Suppressor macrophage treated with lipopolysaccharide for 4 hours (primary cell): ENCODE measurements at regions not wholly inside any gene's neighbourhood (a gene's known extent, or its start where the extent isn't known, plus 50 kb on each side); places are given as distances from the start of the nearest gene placed in this dataset.

Experiments
- DNase-seq: peaks from one replicate; pipeline ENCODE4 v3.0.0-alpha.2; 2020

DNA sequence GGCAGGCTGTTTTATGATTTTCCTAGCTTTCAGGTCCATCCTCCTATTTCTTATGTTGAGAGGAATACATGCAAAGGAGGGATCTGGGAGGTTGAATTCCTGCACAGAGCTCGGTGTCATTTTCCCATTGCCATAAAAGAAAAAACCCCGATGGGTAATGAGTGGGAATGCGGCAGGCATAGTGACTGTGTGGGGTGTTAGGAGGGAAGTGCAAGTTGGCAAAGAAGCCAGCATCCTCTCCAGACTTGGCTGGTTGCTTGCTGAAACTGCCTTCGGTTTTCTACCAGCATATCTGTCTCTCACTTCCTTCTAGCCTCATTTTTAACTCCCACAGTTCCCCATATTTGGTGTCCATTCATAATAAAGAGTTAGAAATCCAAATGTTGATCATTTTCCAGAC lies 1046.1 kb downstream of the SLC6A15 start:
- no peak for DNase-seq

DNA sequence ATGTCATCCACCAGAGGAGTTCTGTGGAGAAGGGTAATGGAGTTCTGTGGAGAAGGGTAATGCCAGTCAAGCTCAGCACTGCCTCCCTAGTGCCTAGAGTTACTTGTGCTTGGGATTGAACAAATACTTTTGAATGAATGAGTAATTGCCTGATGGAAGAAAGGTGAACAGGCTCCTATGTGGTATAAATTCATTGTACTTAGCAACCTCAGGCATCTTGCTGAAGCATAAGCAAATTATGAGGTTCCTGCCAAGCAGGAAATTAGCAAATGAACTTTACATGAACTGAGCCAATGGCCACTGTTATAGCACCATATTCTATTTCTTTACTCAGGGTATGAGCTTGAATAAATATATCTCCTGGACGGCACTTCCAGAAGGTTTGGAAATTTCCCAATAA lies 1047.2 kb downstream of the SLC6A15 start:
- DNase-seq: no peak

DNA sequence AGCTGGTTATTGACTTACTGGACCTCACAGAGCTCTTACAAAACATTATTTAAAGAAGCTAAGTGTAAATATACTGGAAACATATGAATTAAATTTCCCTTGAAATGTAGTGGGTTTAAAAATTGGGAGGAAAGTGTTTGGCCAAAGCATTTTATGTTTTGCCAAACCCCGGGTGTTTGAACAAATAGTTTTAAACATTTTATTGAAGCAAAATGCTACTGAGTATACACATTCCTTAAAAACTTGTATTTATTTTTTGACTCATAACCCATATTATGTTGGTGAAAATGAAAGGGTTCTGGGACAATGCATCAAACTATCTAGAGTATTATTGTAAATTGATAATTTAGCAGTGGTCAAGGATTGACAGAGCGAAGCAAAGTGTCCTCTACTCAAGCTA lies 1048.5 kb downstream of the SLC6A15 start:
- no peak for DNase-seq

DNA sequence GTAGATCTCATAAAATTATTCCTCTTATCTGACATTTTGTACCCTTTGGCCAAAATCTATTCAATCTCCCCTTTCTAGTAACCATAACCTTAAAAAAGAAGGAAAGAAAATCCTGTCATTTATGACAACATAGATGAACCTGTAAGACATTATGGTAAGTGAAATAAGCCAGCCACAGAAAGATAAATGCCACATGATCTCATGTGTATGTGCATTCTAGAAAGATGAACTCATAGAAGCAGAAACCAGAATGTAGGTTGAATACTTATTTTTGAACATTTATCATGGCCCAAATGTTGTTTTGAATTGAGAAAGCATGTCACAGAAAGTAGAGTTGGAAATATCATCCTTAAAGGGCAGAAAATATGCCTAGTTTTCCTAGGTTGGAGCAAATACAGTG lies 1053.6 kb downstream of the SLC6A15 start:
- no peak for DNase-seq

DNA sequence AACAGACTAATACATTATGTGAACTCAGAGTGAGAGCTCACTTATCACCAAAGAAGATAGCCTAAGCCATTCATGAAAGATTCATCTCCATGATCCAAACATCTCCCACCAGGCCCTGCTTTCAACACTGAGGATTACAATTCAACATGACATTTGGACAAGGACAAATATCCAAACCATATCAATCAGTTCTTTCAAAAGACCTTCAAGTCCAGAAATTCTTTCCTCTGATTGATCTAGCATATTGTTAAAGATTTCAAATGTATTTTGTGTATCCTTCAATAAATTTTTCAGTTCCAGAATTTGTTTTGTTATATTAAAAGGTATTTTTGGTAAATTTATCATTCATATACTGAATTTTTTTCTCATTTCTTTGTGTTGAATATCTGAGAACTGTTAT lies 1055.8 kb downstream of the SLC6A15 start:
- DNase-seq: no peak

DNA sequence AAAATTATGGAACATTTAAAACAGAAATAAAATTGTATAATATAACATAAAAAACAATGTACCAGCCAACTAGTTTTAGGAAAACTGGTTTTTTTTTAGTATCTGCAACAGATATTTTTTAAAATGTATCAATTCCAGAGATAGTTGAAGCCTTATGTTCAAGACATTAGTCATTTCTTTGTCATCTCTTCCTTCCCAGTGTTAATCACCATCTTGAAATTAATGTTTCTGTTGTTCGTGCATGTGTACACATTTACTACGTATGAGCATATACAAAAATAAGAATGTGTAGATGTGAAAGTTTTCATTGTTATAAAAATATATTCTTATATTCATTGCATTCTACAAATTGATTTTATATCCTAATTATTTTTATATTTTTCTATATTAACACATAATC lies 1062.1 kb downstream of the SLC6A15 start:
- no peak for DNase-seq

DNA sequence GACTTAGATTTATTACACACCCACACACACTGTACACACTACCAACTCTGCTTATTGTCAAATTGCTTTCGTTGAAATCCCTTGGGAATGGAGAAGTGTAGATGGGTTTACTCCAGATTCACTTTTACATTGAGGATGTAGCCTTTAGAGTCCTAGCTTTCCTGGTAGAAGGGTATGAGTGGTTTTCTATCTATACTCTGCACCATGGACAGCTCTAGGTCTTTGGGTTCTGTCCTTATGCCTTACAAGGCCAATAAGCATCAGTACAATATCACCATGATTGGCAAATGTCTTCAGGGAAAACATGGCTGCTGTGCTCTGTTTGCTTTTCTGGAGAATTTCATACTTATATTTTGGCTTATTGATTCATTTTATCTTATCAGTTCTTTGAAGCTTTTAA lies 1063.9 kb downstream of the SLC6A15 start:
- no peak for DNase-seq

DNA sequence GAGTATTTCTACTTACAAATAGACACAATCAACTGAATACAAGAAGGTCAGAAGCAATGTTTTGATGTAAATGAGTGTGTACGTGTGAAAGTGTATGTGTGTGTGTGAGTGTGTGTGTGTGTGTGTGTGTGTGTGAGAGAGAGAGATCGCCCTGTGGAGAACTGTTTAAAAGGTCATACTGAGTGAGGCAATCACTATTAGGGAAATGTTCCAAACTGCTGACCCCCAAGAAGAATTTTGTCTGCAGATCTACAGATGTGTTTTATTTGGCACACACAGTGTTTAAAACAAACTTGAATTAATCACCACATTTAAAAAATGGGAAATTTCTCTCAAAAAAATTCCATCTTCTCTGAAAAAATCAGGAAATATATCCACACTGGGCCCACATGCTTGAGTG lies 1069.1 kb downstream of the SLC6A15 start:
- DNase-seq: no peak

DNA sequence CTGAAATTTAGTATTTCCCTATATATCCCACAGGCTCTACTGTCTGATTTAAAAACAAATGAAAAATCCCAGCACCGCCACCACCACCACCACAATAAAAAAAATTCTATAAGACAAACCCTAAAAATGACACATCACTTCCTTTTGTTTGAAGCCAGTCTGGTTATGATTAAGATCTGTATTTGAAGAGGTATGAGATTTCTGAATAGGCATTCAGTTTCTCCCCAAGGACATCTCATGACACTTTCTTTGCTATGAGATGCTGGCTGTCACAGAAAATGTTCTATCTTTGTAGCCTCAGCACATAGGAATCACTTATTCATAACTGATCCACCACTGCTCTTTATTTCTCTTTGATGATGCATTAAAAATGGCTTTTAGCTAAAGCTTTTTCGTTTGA lies 1071.0 kb downstream of the SLC6A15 start:
- no peak for DNase-seq

DNA sequence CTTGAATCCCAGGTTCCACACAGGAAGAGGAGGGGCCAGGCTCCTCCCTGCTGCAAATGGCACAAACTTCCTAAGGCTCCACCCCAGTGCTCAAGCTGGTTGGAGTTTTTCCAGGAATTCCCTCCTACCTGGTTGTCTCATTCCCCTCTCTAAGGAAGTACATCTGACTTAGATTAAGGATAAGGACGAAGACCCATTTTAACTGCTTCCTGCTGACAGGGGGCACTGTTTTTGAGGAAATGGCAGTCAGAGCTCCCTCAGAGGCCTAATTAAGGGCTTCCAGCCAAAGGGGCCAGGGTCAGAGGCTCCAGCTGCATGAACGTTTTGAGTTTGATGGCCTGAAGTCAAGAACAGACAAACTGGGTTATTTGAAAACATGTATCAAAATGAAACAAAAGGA lies 1084.7 kb downstream of the SLC6A15 start:
- no peak for DNase-seq

DNA sequence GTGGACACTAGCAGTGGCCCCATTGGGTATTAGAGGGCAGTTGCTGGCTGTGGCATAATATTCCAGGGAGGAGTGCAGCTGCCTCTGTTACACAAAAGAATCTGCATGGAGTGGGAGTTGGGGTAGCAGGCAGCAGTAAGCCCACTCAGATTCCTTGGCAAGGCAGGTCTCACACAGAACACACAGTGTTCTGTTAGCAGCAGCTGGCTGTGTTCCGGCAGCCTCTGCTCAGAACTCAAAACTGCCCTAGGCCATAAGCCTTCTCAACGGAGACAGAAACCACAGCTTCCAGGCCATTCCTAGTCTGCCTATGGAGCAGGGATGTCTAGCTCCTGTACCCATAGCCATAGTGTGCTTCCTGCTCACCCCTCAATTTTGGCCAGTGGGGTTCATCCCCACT lies 1085.4 kb downstream of the SLC6A15 start:
- DNase-seq: no peak

DNA sequence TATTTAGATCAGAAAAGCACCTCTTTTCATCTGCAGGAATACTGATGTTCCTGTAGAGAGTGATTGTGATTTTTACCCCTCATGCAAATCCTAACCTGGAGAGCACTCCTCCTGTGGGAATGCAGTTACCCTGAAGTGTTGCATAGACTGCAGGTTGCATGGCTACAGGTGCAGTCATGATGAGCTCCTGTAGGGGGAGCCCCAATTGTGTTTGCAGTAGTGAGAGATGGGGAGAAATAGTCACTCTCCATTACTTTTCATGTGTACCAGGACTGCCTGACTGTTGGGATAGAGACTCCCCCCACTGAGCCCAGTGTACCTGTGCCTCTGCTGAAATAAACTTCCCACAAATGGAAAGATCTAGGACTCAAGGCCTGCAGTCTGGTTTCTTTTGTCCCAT lies 1086.5 kb downstream of the SLC6A15 start:
- DNase-seq: peak; percentile 32

DNA sequence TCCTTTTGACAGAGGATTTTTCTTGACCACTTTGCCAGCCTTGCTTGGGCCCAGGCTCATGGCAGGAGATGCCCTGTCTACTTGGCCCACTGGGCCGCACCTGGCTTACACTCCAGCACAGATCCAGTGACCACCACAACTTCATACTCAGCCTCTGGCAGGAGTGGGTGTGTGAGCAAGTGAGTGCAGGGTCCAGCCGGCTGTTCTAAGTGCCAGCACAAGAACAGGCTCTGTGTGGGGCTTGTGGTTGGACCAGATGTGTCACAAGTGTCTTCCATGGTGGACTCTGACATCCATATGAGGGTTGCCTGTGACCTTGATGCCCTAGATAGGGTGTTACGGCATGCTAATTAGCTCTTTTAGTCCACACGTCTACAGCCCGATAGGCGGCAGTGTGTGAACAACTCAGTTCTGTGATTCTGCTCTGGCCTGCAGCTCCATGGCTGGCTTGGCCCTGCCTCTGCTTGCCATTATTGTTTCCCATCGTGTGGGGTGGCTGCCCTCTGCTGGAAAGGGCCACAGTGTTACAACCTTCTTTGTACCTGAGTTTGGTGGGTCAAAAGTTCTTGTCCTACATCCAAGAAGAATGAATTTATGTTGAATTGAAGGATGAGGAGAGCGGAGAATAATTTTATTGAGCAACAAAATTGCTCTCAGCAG lies 1089.1 kb downstream of the SLC6A15 start:
- DNase-seq: peak; percentile 7

DNA sequence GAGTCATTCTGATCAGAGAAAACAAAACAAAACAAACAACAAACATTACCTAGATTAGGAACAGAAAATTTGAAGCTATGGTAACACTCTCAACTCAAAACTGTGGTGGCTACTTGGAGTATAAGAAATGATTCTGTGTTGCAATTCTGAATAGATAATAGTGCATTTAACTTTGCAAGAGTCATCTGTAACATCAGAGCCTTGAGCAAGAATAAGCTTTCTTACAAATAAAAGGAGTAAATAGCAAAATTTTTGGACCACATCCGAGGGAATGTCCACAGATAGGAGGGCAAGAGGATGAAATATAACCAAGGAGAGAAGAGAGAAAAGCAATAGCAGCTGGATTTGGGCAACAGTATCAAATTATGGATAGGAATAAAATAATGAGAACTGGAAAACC lies 1090.6 kb downstream of the SLC6A15 start:
- DNase-seq: no peak

DNA sequence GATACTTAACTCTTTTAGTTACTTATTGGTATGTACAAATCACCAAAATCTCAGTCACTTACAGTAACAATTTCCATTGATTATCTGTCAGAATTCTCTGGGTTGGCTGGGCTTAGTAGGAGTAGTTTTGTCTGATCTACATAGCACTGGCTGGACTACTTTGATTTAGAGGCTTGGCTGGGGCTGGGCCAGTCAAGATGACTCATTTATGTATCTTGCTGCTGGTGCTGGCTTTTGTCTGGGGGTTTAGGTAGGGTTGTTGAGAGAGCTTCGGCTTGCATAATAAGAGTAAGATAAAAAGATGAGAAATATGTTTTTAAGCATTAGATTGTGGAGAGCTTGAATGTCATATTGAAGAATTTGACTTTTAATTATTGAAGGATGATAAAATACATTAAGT lies 1093.7 kb downstream of the SLC6A15 start:
- DNase-seq: no peak

DNA sequence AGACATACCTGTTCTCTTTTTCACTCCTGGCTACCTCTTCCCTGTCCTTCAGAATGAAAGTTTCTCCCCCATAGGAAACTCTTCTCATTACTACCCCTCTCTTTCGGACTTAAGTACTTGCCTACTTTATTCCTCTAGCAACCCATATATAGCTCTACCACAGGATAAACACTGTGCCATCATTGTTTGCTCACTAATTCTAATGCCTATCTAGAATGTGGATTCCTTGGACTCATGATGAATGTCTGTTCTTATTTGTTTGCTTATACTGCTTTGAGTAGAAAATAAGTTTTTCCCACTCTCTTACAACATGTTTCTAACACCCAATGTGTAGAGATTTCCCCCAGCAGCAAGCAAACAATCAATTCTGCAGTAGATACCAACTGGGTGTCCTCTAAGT lies 1094.9 kb downstream of the SLC6A15 start:
- DNase-seq: no peak

DNA sequence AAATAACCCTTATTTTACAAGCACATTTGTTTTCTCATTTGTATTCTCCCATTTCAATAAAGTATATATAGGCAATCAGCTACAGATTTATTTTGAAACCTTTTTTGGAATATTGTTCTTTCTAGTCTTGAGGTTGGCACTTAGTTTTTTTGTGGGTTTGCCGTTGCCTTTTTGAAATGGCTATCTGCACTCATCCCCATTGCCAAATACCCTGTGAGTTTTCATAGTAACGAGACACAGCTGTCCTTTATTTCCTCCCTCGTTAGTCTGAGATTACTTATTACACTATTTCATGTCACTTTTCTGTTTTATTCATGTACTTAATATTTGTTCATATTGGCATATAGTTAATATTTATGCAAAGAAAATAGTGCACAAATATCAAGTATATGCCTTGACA lies 1104.0 kb downstream of the SLC6A15 start:
- DNase-seq: no peak

DNA sequence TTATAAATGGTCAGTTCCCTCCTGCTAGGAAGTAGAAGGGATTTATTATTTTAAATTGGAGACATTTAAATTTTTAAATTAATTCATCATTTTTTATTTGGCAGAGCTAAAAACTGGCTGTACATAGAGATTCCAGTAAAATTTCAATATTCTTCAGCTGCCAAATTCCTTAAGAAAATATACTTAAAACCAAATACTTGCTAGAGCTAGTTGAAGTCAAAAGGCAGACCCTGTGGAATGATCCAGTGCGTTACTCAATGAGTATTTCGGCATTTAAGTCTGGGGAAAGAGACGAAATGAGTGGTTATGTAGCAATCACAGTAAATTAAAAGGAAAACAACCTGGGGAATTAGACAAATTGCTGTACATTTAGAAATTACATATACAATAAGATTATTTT lies 1104.7 kb downstream of the SLC6A15 start:
- no peak for DNase-seq

DNA sequence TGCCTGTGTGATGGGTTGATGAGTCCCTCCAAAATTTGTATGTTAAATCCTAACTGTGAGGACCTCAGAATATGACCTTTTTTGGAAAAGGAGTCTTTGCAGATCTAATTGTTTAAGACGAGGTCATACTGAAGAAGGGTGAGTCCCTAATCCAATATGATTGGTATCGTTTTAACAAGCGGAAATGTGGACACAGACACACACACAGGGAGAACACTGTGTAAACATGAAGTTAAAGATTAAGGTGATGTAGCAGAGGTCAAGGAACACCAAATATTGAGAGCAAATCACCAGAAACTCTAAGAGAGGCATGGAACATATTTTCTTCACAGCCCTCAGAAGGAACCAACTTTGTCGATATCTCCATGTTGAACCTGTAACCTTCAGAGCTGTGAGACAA lies 1106.7 kb downstream of the SLC6A15 start:
- no peak for DNase-seq

DNA sequence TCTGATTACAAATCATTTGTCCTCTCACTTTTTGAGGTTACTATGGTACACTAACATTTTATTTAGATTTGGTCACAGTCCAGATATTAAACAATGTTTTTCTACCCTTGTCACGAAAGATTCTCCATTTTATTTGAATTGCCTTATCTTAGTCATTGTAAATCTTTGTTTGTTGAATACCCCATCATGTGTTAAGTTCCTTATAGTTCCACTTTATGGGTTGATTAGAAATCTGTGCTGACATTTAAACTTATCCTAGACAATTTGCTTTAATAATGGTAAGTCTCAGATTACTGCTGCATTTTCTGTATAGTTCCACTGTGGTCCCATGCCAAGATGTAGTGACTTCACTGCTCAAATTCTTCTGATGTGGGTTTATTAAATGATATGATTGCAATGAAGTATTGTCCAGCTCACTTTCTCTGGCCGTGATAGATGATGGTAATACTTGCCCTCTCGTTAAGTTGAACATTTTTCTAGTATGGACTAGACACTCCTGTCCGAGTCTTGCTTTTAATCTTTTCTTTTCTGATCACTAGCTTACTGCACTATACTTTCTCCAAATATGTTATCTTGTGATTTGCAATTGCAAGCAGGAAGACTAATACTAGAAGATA lies 1107.3 kb downstream of the SLC6A15 start:
- no peak for DNase-seq

DNA sequence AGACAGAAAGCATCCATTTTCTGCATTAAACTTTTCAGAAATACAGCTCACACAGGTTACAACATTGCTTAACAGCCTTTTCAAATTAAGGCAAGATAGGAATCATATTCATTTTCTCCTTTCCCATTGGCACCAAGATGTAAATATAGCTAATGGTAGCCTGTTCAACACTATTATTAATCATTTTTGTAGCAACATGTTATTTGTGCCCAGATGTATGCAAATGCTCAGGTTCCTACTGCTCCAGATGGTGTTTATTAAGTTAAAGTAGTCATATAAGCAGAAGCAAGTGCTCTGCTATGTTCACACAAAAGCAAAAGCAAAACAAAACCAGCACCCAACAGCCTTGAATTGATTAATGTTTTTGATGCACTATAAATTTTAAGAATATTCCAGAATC lies 1110.6 kb downstream of the SLC6A15 start:
- DNase-seq: no peak

DNA sequence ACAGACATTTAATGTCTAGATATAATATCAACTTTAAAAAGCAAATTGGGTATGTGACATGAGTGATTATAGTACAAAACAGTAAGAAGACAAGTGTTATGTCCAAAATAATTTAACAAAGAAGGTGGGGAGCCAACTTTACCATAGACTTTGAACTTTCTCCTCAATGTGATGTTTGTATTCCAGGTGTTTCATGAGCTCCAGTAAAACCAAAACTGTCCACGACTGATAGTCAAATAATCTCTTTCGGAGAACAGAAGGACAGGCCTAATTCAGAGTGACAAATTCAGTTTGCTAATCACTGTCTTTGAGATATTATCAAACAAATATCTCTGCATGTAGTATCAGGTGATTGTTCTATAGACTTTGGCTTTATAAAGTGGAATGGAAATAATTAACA lies 1112.6 kb downstream of the SLC6A15 start:
- DNase-seq: no peak

DNA sequence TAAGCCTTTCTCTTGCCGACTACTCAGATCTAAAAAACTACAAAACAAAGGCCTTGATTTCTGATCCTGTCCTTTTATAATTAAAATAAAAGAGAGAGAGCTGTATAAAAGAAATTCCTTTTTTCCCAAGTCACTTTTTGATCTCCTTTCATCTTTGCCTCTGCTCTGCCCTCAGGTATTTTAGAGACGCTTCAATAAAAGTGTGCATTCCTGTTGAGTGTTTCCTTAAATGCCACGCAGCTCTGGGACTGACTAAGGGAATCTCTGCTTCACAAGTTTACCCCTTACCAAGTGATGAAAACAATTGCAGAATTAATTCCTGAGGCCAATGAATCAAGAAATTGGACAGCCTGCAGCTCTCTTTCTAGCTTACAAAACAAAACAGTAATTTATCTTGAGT lies 1109.8 kb downstream of the TMTC2 start:
- DNase-seq: no peak

DNA sequence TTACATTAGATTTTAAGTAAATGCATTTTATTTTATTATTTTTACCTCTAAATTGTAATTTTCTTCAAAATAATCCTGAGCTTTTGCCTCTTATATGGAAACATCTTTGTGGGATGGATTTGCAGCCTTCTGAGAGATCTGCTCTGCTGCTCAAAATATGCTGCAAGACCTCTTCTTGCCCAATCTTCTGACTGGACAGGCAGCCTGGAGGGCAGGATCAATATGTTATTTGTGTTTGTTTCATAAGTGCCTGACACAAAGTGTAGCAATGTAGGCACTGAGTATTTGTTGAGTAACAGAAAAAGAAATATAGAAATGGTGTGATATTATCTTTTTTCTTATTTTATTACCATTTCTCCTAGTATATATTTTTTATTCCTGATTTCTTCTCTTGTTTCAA lies 1106.9 kb downstream of the TMTC2 start:
- DNase-seq: no peak

DNA sequence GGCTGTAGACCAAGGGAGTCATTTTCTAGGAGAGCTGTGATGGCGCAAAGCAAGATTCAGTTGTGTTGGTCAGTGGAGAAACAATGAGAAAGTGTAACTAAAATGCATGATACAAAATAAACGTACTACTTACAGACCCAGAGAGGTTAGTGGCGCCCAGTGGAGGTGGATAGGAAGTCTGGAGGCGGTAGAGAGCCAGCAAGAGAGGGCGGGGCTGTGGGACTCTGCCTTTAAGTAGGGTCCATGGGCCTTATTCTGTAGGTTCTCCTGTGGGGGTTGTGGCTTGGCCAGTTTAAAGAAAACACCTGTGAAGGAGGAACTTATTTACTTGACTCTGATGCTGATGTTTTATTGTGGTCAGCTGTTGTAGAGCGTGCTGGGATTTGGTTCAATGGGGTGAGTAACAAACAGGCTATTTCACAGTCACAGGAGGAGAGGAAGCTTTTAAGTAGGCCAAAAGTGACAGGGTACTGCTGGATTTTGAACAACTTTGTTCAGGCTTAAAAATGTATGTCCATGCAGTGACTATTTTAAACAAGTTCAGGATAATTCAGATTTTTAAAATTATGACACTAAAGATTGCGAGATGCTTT lies 1097.7 kb downstream of the TMTC2 start:
- no peak for DNase-seq
